Aorta (tissue), 5 donors: ENCODE measurements at regions not wholly inside any gene's neighbourhood (a gene's known extent, or its start where the extent isn't known, plus 50 kb on each side); places are given as distances from the start of the nearest gene placed in this dataset.

Experiments
- ATAC-seq: fragments of 200-7000 bp; cut with Tn5 transposase; one replicate; pipeline ENCODE4 v1.9.1; 2022; ENCODE audit warnings: moderate library complexity; ENCODE audit not compliant: low FRiP score
- DNase-seq, 2 donors: peaks; one replicate each; pipeline ENCODE4 v3.0.0-alpha.2; 2020
- H3K27ac ChIP-seq, 2 donors: one replicate each; pipeline ENCODE4 v1.5.1; 2013; ENCODE audit warnings: low read length in 2 of 2, mild to moderate bottlenecking in 2 of 2, moderate library complexity in 2 of 2, control low read depth in 1 of 2, inconsistent platforms in 1 of 2, low read depth in 1 of 2
- H3K27me3 ChIP-seq, 2 donors: one replicate each; pipeline ENCODE4 v1.6.1; 2013; ENCODE audit warnings: control low read depth in 1 of 2, low read length in 1 of 2, mild to moderate bottlenecking in 1 of 2, moderate library complexity in 1 of 2; ENCODE audit not compliant: insufficient read depth in 2 of 2, control insufficient read depth in 1 of 2
- H3K36me3 ChIP-seq, 2 donors: one replicate each; pipeline ENCODE4 v1.6.1; 2013; ENCODE audit warnings: control low read depth in 1 of 2, low read length in 1 of 2, mild to moderate bottlenecking in 1 of 2; ENCODE audit not compliant: insufficient read depth in 2 of 2, control insufficient read depth in 1 of 2
- H3K4me1 ChIP-seq, 2 donors: one replicate each; pipeline ENCODE4 v1.6.1; 2013; ENCODE audit warnings: low read length in 2 of 2, control low read depth in 1 of 2, mild to moderate bottlenecking in 1 of 2, moderate library complexity in 1 of 2; ENCODE audit not compliant: insufficient read depth in 2 of 2, control insufficient read depth in 1 of 2
- H3K4me3 ChIP-seq, 2 donors: one replicate each; pipeline ENCODE4 v1.5.1; 2013; ENCODE audit warnings: low read length in 2 of 2, control low read depth in 1 of 2, mild to moderate bottlenecking in 1 of 2
- H3K9me3 ChIP-seq: one replicate; pipeline ENCODE4 v1.6.1; 2013; ENCODE audit warnings: mild to moderate bottlenecking, low read length; ENCODE audit not compliant: control insufficient read depth
- WGBS, 2 donors: extraction: QIAGEN DNeasy Blood & Tissue Kit; methylation state at CpG; one replicate each; pipeline ENCODE4 v1.1.7; 2013; 5-methylcytosine and 5-hydroxymethylcytosine counted together
- intact Hi-C, 2 donors: fragments of 100-400 bp; cut with DNase I; formaldehyde crosslinking; loops; one replicate each; pipeline versions ENCODE4 v1.14.2 to v1.15.0; 2022
- donor health status: healthy with polysubstance abuse.
- donor health status: Bipolar disorder and iron deficiency.
- donor health status: DM: no; HTN: no; CAD: no.
- donor health status: DM: no; HTN: no; CAD: no.
- donor health status: DM: yes; HTN: yes; CAD: no.

- Histone ChIP-seq H3K4me3 (no peak overlapping the region), H3K27ac (no peak overlapping the region), H3K36me3 (no peaks in the 10 kb centered on the region), H3K27me3 (no peaks in the 10 kb centered on the region), H3K9me3 (peaks cover 1% of the 10 kb centered on the region), H3K4me1 (no peaks in the 10 kb centered on the region)
- intact Hi-C loops = no loop called here
- DNase-seq (no peak), ATAC-seq (no peak)
- WGBS, 2 donors = 64 to 74% methylated on average over 1 of the region's 1 CpG
Measured at GRCh38 chr10:111491154-111491553, 414.3 kb downstream of the ADRA2A start.

GRCh38 chr10:111493024-111493625, 416.3 kb downstream of the ADRA2A start:
- peaks cover 1% of the 10 kb centered on the region for H3K9me3 ChIP-seq
- H3K4me3 ChIP-seq = no peak overlapping the region
- no peak for ATAC-seq
- no peaks in the 10 kb centered on the region for H3K27me3 ChIP-seq
- no peak overlapping the region for H3K27ac ChIP-seq
- intact Hi-C loops = no loop called here
- 58 to 77% methylated on average over 2 of the region's 2 CpGs for WGBS, 2 donors
- DNase-seq = no peak
- no peaks in the 10 kb centered on the region for H3K36me3 ChIP-seq
- no peaks in the 10 kb centered on the region for H3K4me1 ChIP-seq

- Histone ChIP-seq H3K27ac (no peak overlapping the region), H3K27me3 (no peaks in the 10 kb centered on the region), H3K4me1 (no peaks in the 10 kb centered on the region), H3K36me3 (no peaks in the 10 kb centered on the region), H3K4me3 (no peak overlapping the region), H3K9me3 (no peaks in the 10 kb centered on the region)
- DNase-seq (no peak), ATAC-seq (no peak)
- 57 to 75% methylated on average over 1 of the region's 1 CpG for WGBS, 2 donors
- intact Hi-C loops = no loop called here
Measured at GRCh38 chr10:111498560-111498959, 421.7 kb downstream of the ADRA2A start.

GRCh38 chr10:111504376-111504775, 427.5 kb downstream of the ADRA2A start:
- H3K27me3 ChIP-seq = no peaks in the 10 kb centered on the region
- H3K4me1 ChIP-seq = no peaks in the 10 kb centered on the region
- H3K27ac ChIP-seq = no peak overlapping the region
- peaks cover 2% of the 10 kb centered on the region for H3K9me3 ChIP-seq
- DNase-seq (no peak), ATAC-seq (no peak)
- H3K36me3 ChIP-seq = no peaks in the 10 kb centered on the region
- intact Hi-C loops = no loop called here
- H3K4me3 ChIP-seq = no peak overlapping the region

- peaks cover 2% of the 10 kb centered on the region for H3K9me3 ChIP-seq
- ATAC-seq (no peak), DNase-seq (no peak)
- WGBS, 2 donors = 7 to 15% methylated on average over 3 of the region's 3 CpGs
- H3K36me3 ChIP-seq = no peaks in the 10 kb centered on the region
- no peak overlapping the region for H3K27ac ChIP-seq
- H3K4me3 ChIP-seq = no peak overlapping the region
- no peaks in the 10 kb centered on the region for H3K27me3 ChIP-seq
- no peaks in the 10 kb centered on the region for H3K4me1 ChIP-seq
- intact Hi-C loops = no loop called here
Measured at GRCh38 chr10:111506266-111507034, 429.6 kb downstream of the ADRA2A start.

GRCh38 chr10:111511751-111512150, 434.9 kb downstream of the ADRA2A start:
- Histone ChIP-seq H3K4me1 (no peaks in the 10 kb centered on the region), H3K36me3 (no peaks in the 10 kb centered on the region), H3K4me3 (no peak overlapping the region), H3K27ac (no peak overlapping the region), H3K27me3 (no peaks in the 10 kb centered on the region), H3K9me3 (peaks cover 3% of the 10 kb centered on the region)
- ATAC-seq (no peak), DNase-seq (no peak)
- 89 to 100% methylated on average over 1 of the region's 1 CpG for WGBS, 2 donors
- intact Hi-C loops = no loop called here

- Histone ChIP-seq H3K36me3 (no peaks in the 10 kb centered on the region), H3K27ac (no peak overlapping the region), H3K4me3 (no peak overlapping the region), H3K9me3 (peaks cover 3% of the 10 kb centered on the region), H3K4me1 (no peaks in the 10 kb centered on the region), H3K27me3 (no peaks in the 10 kb centered on the region)
- intact Hi-C loops = no loop called here
- WGBS, 2 donors = 63 to 71% methylated on average over 4 of the region's 4 CpGs
- no peak for DNase-seq
- ATAC-seq = no peak
Measured at GRCh38 chr10:111515264-111515663, 438.4 kb downstream of the ADRA2A start.

- H3K4me1 ChIP-seq = no peaks in the 10 kb centered on the region
- DNase-seq (no peak), ATAC-seq (no peak)
- peaks cover 3% of the 10 kb centered on the region for H3K9me3 ChIP-seq
- no peak overlapping the region for H3K27ac ChIP-seq
- no peak overlapping the region for H3K4me3 ChIP-seq
- no peaks in the 10 kb centered on the region for H3K36me3 ChIP-seq
- intact Hi-C loops = no loop called here
- no peaks in the 10 kb centered on the region for H3K27me3 ChIP-seq
Measured at GRCh38 chr10:111515706-111516105, 438.9 kb downstream of the ADRA2A start.

GRCh38 chr10:111516144-111516543, 439.3 kb downstream of the ADRA2A start:
- peaks cover 3% of the 10 kb centered on the region for H3K9me3 ChIP-seq
- intact Hi-C loops = no loop called here

More at GRCh38 chr10:111516144-111516543, 439.3 kb downstream of the ADRA2A start:
- Histone ChIP-seq H3K4me1 (no peaks in the 10 kb centered on the region), H3K27ac (no peak overlapping the region), H3K4me3 (no peak overlapping the region), H3K36me3 (no peaks in the 10 kb centered on the region), H3K27me3 (no peaks in the 10 kb centered on the region)
- no peak for DNase-seq
- no peak for ATAC-seq
